Adrenal gland (tissue), 9 donors: ENCODE measurements at regions not wholly inside any gene's neighbourhood (a gene's known extent, or its start where the extent isn't known, plus 50 kb on each side); places are given as distances from the start of the nearest gene placed in this dataset.

Experiments
- DNase-seq, 7 donors: peaks; one replicate each; pipeline ENCODE4 v3.0.0-alpha.2; 2019 to 2020
- H3K27ac ChIP-seq, 5 donors: fragments of 200-600 bp; sonication (generic) in 4 of 5; 1 replicate in 3 of 5; 2 replicates in 2 of 5; pipeline versions ENCODE4 v1.5.1 to v1.8.0; 2016 to 2020; ENCODE audit warnings: mild to moderate bottlenecking in 1 of 5
- H3K27me3 ChIP-seq: fragments of 200-600 bp; 2 replicates; pipeline ENCODE4 v1.8.0; 2021
- H3K36me3 ChIP-seq, 2 donors: fragments of 200-600 bp; replicated peaks in 1 of 2; 1 replicate in 1 of 2; 2 replicates in 1 of 2; pipeline versions ENCODE4 v1.5.1 to v1.8.0; 2018 to 2022
- H3K4me1 ChIP-seq, 2 donors: fragments of 200-600 bp; replicated peaks in 1 of 2; 1 replicate in 1 of 2; 2 replicates in 1 of 2; pipeline versions ENCODE4 v1.5.1 to v1.8.0; 2018 to 2021
- H3K4me3 ChIP-seq, 4 donors: fragments of 200-600 bp; sonication (generic) in 3 of 4; one replicate each; pipeline ENCODE4 v1.5.1; 2016 to 2018
- H3K9me3 ChIP-seq, 3 donors: fragments of 200-600 bp; sonication (generic) in 1 of 3; replicated peaks in 1 of 3; 1 replicate in 2 of 3; 2 replicates in 1 of 3; pipeline versions ENCODE4 v1.5.1 to v1.8.0; 2016 to 2021
- POLR2A ChIP-seq, 2 donors: fragments of 450-650 bp; IDR thresholded peaks; one replicate each; pipeline ENCODE4 v1.6.1; 2017; ENCODE audit warnings: antibody characterized with exemption in 2 of 2, mild to moderate bottlenecking in 2 of 2, moderate library complexity in 1 of 2
- WGBS, 4 donors: extraction: QIAGEN DNeasy Blood & Tissue Kit in 2 of 4; methylation state at CpG; one replicate each; pipeline versions ENCODE4 v1.1.5 to v1.1.7; 2013 to 2017; 5-methylcytosine and 5-hydroxymethylcytosine counted together
- intact Hi-C, 2 donors: fragments of 100-400 bp; cut with DNase I; formaldehyde crosslinking; loops; one replicate each; pipeline versions ENCODE4 v1.14.1 to v1.15.0; 2022 to 2023
- TF ChIP-seq, protein P1 (sequence below), 6 experiments: fragments of 450-650 bp in 4 of 6; fragments of 200-600 bp in 2 of 6; sonication (generic) in 1 of 6; IDR thresholded peaks; 1 replicate in 5 of 6; 2 replicates in 1 of 6; pipeline versions ENCODE4 v1.5.1 to v1.8.0; 2016 to 2021; ENCODE audit warnings: antibody characterized with exemption in 6 of 6, mild to moderate bottlenecking in 2 of 6, moderate library complexity in 1 of 6
- donor health status: healthy with polysubstance abuse.
- donor health status: Bipolar disorder and iron deficiency.
- donor health status: DM: yes; HTN: yes; CAD: no.
- donor health status: DM: no; HTN: no; CAD: no.
- donor health status: DM: no; HTN: no; CAD: no.

DNA sequence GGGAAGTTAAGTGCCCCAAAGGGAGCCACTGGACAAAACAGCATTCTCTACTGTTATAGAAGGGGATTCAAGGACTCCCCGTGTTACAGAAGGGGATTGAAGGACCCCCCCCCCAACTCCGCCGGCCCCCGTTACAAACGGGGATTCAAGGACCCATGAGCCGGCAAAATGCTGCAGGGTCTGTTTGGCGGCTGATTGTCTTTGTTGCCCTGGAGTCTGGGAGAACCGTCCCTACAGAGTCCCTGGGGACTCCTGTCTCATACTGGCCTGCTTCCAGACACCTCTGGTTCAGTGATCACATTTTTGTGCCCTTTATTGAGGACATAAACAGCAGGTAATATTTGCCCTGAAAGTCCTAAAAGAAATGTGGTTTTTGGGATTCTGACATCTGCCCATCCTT, 96.4 kb downstream of the SYF2 start:
- no peaks in the 10 kb centered on the region for H3K27me3 ChIP-seq
- H3K27ac ChIP-seq: no peak overlapping the region
- WGBS, 4 donors: 50 to 66% (median 59%) methylated on average over 3 to 8 of the region's 8 CpGs
- no peaks in the 10 kb centered on the region for H3K36me3 ChIP-seq
- intact Hi-C loops: no loop called here
- H3K4me1 ChIP-seq: no peaks in the 10 kb centered on the region
- no peaks in the 10 kb centered on the region for H3K9me3 ChIP-seq
- H3K4me3 ChIP-seq: no peak overlapping the region
- TF ChIP-seq, protein P1, sequence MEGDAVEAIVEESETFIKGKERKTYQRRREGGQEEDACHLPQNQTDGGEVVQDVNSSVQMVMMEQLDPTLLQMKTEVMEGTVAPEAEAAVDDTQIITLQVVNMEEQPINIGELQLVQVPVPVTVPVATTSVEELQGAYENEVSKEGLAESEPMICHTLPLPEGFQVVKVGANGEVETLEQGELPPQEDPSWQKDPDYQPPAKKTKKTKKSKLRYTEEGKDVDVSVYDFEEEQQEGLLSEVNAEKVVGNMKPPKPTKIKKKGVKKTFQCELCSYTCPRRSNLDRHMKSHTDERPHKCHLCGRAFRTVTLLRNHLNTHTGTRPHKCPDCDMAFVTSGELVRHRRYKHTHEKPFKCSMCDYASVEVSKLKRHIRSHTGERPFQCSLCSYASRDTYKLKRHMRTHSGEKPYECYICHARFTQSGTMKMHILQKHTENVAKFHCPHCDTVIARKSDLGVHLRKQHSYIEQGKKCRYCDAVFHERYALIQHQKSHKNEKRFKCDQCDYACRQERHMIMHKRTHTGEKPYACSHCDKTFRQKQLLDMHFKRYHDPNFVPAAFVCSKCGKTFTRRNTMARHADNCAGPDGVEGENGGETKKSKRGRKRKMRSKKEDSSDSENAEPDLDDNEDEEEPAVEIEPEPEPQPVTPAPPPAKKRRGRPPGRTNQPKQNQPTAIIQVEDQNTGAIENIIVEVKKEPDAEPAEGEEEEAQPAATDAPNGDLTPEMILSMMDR (IDR thresholded peaks at IDR 0.05): no peak
- no peak for TF ChIP-seq POLR2A (IDR thresholded peaks at IDR 0.05)
- no peak for DNase-seq

DNA sequence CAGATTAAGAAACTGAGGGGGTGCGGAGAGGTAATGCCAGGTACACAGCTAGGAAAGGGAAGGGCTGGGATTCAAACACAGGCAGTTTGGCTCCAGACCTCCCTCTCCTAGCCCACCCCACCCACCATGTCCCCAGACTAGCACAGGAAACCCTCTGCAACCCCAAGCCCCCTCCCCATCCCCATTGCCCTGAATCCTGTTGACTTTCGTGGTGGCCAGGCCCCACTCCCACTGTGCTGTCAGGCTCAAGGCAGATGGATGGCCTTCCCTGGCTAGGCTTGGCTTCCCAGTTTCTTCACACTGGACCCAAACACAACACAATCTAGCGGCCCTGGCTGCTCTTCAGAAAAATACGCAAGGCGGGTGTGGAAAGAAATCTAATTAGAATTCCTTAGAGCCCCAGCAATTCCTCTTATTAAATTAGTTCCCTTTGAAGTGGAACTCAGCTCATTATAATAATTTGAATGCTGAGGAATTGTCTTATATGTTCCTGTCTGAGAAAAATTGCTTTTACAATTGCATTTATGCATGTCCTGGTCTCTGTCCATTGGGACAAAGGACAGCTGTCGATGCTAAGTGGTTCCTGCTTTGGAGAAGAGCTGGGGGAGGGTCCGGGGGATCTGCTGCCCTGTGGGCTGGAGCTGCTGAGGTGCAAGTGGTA, 97.4 kb downstream of the SYF2 start:
- Histone ChIP-seq H3K4me1 (no peaks in the 10 kb centered on the region), H3K4me3 (no peak overlapping the region), H3K27me3 (no peaks in the 10 kb centered on the region), H3K36me3 (no peaks in the 10 kb centered on the region), H3K9me3 (no peaks in the 10 kb centered on the region), H3K27ac (no peak overlapping the region)
- TF ChIP-seq, protein P1 (IDR thresholded peaks at IDR 0.05): no peak
- no peak for TF ChIP-seq POLR2A (IDR thresholded peaks at IDR 0.05)
- no peak for DNase-seq
- 65 to 73% (median 69%) methylated on average over 7 of the region's 7 CpGs for WGBS, 4 donors
- intact Hi-C loops: no loop called here

DNA sequence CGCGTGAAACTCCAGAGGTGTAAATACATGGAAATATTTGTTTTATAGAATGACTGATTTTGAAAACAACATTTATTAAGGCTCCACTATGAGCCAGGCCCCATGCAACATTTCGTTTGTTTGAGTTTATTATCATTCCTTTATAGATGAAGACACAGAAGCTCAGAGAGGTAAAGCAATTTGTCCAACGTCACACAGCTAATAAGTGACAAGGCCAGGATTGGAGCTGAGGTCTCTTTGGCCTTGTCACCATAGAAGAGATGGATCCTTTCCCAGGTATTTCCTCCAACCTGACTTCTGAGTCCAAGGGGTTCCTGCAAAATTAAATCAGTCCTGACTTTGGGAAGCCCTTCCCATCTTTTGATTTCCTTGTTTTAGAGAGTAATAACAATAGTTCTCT, 98.0 kb downstream of the SYF2 start:
- H3K4me3 ChIP-seq: no peak overlapping the region
- intact Hi-C loops: no loop called here
- H3K27me3 ChIP-seq: no peaks in the 10 kb centered on the region
- WGBS, 4 donors: 72 to 90% (median 83%) methylated on average over 4 of the region's 4 CpGs
- no peak for DNase-seq
- H3K27ac ChIP-seq: no peak overlapping the region
- no peaks in the 10 kb centered on the region for H3K9me3 ChIP-seq
- TF ChIP-seq, protein P1 (IDR thresholded peaks at IDR 0.05): no peak
- TF ChIP-seq POLR2A (IDR thresholded peaks at IDR 0.05): no peak
- H3K4me1 ChIP-seq: no peaks in the 10 kb centered on the region
- H3K36me3 ChIP-seq: no peaks in the 10 kb centered on the region

DNA sequence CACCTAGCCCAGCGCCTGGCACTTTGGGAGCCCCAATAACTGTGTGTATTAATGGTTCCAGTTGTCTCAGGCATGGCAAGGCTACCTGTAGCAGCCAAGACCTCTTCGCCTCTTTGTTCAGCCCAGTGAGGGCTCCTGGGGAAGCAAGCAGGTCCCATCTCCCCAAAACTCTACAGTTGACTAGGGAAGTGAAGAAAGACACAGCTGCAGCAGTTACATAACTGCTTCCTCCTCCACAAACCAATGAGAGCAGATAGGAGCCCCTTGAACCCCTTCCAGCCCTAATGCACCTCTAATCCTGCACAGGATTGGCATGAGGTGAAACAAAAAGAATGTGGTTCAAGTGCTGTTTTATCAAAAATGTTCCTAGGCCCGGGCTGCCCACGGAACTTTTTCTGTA, 100.5 kb downstream of the SYF2 start:
- intact Hi-C loops: no loop called here
- no peak overlapping the region for H3K4me3 ChIP-seq
- H3K27me3 ChIP-seq: no peaks in the 10 kb centered on the region
- H3K27ac ChIP-seq: no peak overlapping the region
- TF ChIP-seq, protein P1 (IDR thresholded peaks at IDR 0.05): no peak
- TF ChIP-seq POLR2A (IDR thresholded peaks at IDR 0.05): no peak
- H3K9me3 ChIP-seq: no peaks in the 10 kb centered on the region
- peak in 1 of 7 donors; percentile 21 for DNase-seq
- WGBS, 4 donors: 40 to 71% (median 57%) methylated on average over 2 to 4 of the region's 4 CpGs
- H3K36me3 ChIP-seq: no peaks in the 10 kb centered on the region
- no peaks in the 10 kb centered on the region for H3K4me1 ChIP-seq
